ENCODE measurements at regions not wholly inside any gene's neighbourhood (a gene's known extent, or its start where the extent isn't known, plus 50 kb on each side); places are given as distances from the start of the nearest gene placed in this dataset.

DNA sequence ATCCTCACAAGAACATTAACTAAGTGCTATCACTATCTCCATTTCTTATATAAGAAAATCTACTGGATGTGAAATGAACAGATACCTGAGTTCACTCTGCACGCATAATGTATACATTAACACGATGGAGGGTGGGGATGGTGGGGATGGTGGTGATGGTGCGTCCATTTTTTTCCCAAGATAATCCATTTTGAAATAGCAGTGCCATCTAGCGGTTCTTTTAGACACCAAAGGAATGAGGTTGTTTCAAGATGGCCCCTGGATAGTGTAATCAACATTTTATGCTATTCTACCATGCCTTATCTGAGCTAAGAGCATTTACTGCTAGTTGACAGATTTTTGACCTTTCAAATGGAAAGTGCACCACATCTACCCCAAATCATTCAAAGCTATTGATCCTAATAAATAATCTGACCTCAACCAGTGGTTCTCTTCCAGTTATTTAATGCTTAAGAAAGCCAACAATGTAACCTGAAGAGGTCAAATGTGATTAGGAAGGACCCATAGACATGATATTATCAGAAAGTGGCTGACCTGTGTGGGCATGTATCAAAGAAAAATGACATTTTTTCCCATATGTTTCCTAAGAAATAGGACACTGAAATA is 714.7 kb upstream of the TENM4 start:
- DNase-seq: peak; percentile 1 to 6
- no peak for TF ChIP-seq GATA1 (IDR thresholded peaks at IDR 0.05; ENCODE audit: low read depth, low read length)

DNA sequence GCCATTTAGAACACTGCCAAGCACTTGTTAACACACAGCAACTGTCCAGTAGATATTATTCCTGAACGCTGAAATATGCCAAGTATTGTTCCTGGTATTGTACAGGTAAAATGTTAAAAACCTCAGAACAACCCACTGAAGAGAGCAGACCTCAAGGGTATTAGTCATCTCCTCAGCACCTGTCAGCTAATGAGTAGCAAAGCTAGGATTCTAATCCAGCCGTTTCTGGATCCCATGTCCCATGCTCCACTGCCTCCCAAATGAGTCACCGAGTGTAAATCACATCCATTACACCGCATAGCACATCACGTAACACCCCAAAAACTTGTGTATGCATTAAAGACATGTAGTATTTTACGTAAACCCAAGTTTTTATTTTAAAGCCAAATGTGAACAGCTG is 705.4 kb upstream of the TENM4 start:
- DNase-seq: no peak
- no peak for TF ChIP-seq GATA1 (IDR thresholded peaks at IDR 0.05; ENCODE audit: low read depth, low read length)
- no peak for TF ChIP-seq POLR2A (IDR thresholded peaks at IDR 0.05; ENCODE audit: low read length)

DNA sequence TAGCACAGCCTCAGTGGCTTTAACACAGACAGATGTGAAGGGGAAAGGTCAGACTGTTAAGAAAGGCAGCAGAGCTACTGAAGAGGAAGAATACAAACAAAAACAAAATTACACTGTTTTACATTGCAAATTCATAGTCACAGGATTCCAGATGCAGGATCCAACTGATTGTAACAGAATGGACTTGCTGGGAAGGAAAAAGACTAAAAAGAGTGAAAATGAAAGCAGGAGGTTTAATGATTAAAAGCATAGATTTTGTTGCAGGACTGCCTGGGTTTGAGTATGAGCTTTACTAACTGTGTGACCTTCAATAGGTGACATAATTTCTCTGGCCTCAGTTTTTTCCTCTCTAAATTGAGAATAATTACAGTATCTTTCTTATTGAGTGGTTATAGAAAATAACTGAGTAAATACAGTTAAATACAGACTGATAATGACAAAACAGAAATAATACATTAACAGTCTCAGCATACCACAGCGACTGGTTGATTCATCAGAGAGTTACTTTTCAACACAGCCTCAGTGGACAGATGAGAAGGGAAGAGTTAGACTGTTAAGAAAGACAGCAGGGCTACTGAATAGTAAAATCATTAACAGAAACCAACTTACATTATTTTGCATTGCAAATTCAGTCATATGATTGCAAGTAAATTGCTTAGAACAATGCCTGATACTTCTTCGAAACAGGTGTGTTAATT is 704.2 kb upstream of the TENM4 start:
- no peak for TF ChIP-seq GATA1 (IDR thresholded peaks at IDR 0.05; ENCODE audit: low read depth, low read length)
- no peak for TF ChIP-seq POLR2A (IDR thresholded peaks at IDR 0.05; ENCODE audit: low read length)
- DNase-seq: no peak

DNA sequence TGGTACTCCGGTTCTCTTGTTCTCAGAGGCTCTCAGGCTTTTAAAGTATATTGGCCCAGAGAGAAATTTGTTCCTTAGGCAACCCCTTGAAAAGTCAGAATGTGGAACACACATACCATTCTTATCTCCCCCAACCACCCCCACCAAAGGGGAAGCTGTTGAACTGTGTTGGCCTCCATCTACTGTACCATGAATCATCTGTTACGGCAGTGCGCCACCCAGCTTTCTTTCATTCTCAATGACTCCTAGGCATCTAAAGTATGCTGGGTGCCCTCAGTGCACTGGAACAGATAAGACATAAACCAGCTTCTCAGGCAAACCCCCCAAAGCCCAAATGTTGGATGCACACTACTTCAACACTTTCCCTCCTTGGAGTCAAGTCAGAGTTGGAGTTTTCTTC is 696.2 kb upstream of the TENM4 start:
- DNase-seq: no peak
- no peak for TF ChIP-seq POLR2A (IDR thresholded peaks at IDR 0.05; ENCODE audit: low read length)

DNA sequence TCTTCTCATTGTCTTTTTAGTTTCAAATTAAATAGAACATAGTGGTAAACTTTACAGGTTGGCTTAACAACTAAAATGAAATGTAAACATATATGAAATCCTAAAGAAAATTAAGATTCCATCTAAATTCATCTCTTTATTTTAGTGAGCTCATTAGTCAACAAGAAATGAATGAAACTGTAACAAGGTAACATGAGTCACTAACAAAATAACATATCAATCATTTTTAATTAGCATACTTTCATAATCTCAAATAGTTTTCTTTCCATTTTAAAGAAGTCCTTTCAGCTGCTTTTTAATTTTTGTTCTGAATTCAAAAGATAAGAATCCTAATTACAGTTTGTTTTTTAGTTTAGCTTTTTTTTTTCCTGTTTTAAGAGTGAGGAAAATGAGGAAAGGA is 688.6 kb upstream of the TENM4 start:
- TF ChIP-seq GATA1 (IDR thresholded peaks at IDR 0.05; ENCODE audit: low read depth, low read length) (no peak), POLR2A (IDR thresholded peaks at IDR 0.05; ENCODE audit: low read length) (no peak)
- no peak for DNase-seq

- DNase-seq: no peak
- TF ChIP-seq GATA1 (IDR thresholded peaks at IDR 0.05; ENCODE audit: low read depth, low read length) (no peak), POLR2A (IDR thresholded peaks at IDR 0.05; ENCODE audit: low read length) (no peak)
Measured at GRCh38 chr11:80122211-80122610, 681.4 kb upstream of the TENM4 start.

- DNase-seq: no peak
- TF ChIP-seq POLR2A (IDR thresholded peaks at IDR 0.05; ENCODE audit: low read length): no peak
- no peak for TF ChIP-seq GATA1 (IDR thresholded peaks at IDR 0.05; ENCODE audit: low read depth, low read length)
Measured at GRCh38 chr11:80118073-80118472, 677.2 kb upstream of the TENM4 start.

- TF ChIP-seq GATA1 (IDR thresholded peaks at IDR 0.05; ENCODE audit: low read depth, low read length): no peak
- no peak for TF ChIP-seq POLR2A (IDR thresholded peaks at IDR 0.05; ENCODE audit: low read length)
- DNase-seq: no peak
Measured at GRCh38 chr11:80116796-80117195, 676.0 kb upstream of the TENM4 start.

DNA sequence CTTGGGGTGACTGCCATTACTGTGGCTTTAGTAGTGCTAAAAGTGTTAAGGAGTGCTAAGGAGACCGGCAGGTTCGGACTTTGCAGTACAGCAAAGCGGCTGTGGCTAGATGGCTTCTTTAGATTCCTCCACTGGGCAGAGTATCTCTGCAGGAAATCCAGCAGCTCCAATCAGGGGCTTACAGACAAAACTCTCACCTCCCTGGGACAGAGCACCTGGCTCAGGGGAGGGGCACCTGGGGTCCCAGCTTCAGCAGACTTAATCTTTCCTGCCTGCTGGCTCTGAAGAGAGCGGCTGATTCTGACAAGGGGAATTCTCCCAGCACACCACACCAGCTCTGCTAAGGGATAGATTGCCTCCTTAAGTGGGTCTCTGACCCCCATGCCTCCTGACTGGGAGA is 668.8 kb upstream of the TENM4 start:
- DNase-seq: no peak
- TF ChIP-seq GATA1 (IDR thresholded peaks at IDR 0.05; ENCODE audit: low read depth, low read length): no peak
- no peak for TF ChIP-seq POLR2A (IDR thresholded peaks at IDR 0.05; ENCODE audit: low read length)

DNA sequence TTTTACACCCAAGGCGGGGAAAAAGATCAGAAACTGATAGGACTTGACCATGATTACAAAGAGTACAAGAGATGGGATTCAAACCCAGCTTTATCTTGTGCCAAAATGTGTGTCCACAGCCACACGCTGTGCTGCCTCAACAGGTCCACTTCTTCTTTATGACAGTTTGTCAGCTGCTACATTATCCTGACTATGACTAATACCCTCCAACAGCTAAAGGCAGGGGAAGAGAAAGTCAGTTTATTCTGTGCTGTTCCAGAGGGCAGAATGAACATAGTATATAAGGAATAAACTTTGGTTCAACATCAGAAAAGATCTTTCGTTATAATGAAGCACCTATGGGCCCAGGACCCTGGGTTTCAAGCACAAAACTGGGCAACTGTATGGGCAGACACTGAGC is 668.2 kb upstream of the TENM4 start:
- no peak for DNase-seq
- TF ChIP-seq GATA1 (IDR thresholded peaks at IDR 0.05; ENCODE audit: low read depth, low read length) (no peak), POLR2A (IDR thresholded peaks at IDR 0.05; ENCODE audit: low read length) (no peak)

DNA sequence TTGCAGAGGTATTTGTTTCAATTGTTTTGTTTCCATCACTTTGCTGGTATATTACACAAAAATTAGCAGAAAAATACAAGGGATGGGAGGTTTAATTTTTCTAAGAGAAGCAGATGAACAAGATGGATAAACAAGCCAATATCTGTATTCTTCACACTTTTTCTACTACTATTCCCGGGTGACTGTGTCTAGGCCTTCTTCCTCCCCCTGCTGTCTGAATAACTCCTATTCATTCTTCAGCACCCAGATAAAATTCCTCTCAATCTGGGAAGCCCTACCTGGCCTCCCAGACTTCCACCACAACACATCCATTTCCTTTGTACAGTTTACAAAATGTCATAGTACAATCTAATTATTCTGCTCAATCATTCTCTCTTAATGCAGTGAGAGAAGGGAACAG is 666.6 kb upstream of the TENM4 start:
- TF ChIP-seq GATA1 (IDR thresholded peaks at IDR 0.05; ENCODE audit: low read depth, low read length) (no peak), POLR2A (IDR thresholded peaks at IDR 0.05; ENCODE audit: low read length) (no peak)
- no peak for DNase-seq

GRCh38 chr11:80104191-80104590 is 663.4 kb upstream of the TENM4 start:
- no peak for TF ChIP-seq POLR2A (IDR thresholded peaks at IDR 0.05; ENCODE audit: low read length)
- TF ChIP-seq GATA1 (IDR thresholded peaks at IDR 0.05; ENCODE audit: low read depth, low read length): no peak
- no peak for DNase-seq

- no peak for TF ChIP-seq POLR2A (IDR thresholded peaks at IDR 0.05; ENCODE audit: low read length)
- TF ChIP-seq GATA1 (IDR thresholded peaks at IDR 0.05; ENCODE audit: low read depth, low read length): no peak
- DNase-seq: no peak
Measured at GRCh38 chr11:80103142-80103859, 662.5 kb upstream of the TENM4 start.

DNA sequence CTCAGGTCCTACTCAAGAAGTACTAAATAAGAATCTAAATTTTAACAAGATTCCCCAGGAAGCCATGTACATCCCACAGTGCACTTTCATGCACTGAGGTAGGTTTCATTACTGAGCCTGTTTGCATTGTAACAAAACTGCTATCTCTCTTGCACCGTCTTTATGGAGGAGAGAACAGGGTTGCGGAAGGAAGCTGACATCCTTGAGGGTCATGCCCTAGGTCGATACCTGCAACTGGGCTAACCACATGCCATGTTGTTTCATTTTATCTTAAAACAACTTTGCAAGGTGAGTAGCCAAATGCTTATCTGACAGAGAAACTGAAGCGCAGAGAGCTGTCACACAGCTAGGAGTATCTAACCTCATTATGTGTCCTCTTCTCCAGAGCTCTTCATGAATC is 656.3 kb upstream of the TENM4 start:
- TF ChIP-seq POLR2A (IDR thresholded peaks at IDR 0.05; ENCODE audit: low read length) (no peak), GATA1 (IDR thresholded peaks at IDR 0.05; ENCODE audit: low read depth, low read length) (no peak)
- DNase-seq: no peak

GRCh38 chr11:80096736-80097135 is 655.9 kb upstream of the TENM4 start:
- TF ChIP-seq GATA1 (IDR thresholded peaks at IDR 0.05; ENCODE audit: low read depth, low read length) (no peak), POLR2A (IDR thresholded peaks at IDR 0.05; ENCODE audit: low read length) (no peak)
- no peak for DNase-seq
